HEK293 (cell line): ENCODE measurements at regions not wholly inside any gene's neighbourhood (a gene's known extent, or its start where the extent isn't known, plus 50 kb on each side); places are given as distances from the start of the nearest gene placed in this dataset.

Source experiments
- BCL11A ChIP-seq: fragments of 450-650 bp; formaldehyde crosslinking; IDR thresholded peaks from 2 replicates; pipeline ENCODE4 v1.5.1; 2016; ENCODE audit warnings: low read depth, missing biosample characterization, missing genetic modification characterization
- GFI1B ChIP-seq: fragments of 450-650 bp; formaldehyde crosslinking; IDR thresholded peaks from 2 replicates; pipeline ENCODE4 v1.5.1; 2016; ENCODE audit warnings: missing biosample characterization, missing genetic modification characterization
- GLIS1 ChIP-seq: fragments of 450-650 bp; formaldehyde crosslinking; IDR thresholded peaks from 2 replicates; pipeline ENCODE4 v1.5.1; 2016; ENCODE audit warnings: missing biosample characterization, missing genetic modification characterization
- KLF9 ChIP-seq: fragments of 450-650 bp; formaldehyde crosslinking; IDR thresholded peaks from 2 replicates; pipeline ENCODE4 v1.5.1; 2016; ENCODE audit warnings: missing biosample characterization, missing genetic modification characterization, low read depth
- TRIM28 ChIP-seq: IDR thresholded peaks from 2 replicates; pipeline ENCODE4 v1.6.1; 2011; ENCODE audit warnings: low read length, control low read depth, borderline replicate concordance
- ZBTB21 ChIP-seq: fragments of 450-650 bp; formaldehyde crosslinking; IDR thresholded peaks from 2 replicates; pipeline ENCODE4 v1.5.1; 2017; ENCODE audit warnings: missing biosample characterization, missing genetic modification characterization
- ZNF274 ChIP-seq, 2 experiments: fragments of 200-500 bp in 1 of 2; fragments of 450-650 bp in 1 of 2; sonication (Bioruptor generic) in 1 of 2; formaldehyde crosslinking in 1 of 2; IDR thresholded peaks; 2 replicates each; pipeline versions ENCODE4 v1.5.1 to v1.6.1; 2014 to 2016; ENCODE audit warnings: borderline replicate concordance in 1 of 2, inconsistent platforms in 1 of 2, low read length in 1 of 2, missing biosample characterization in 1 of 2, missing genetic modification characterization in 1 of 2
- ZNF521 ChIP-seq: fragments of 450-650 bp; formaldehyde crosslinking; IDR thresholded peaks from 2 replicates; pipeline ENCODE4 v1.5.1; 2017; ENCODE audit warnings: missing biosample characterization, mild to moderate bottlenecking, missing genetic modification characterization
- ZNF596 ChIP-seq: fragments of 450-650 bp; IDR thresholded peaks from 2 replicates; pipeline ENCODE4 v1.5.0; 2018; ENCODE audit warnings: missing biosample characterization, mild to moderate bottlenecking, missing genetic modification characterization, moderate library complexity
- ZNF837 ChIP-seq: fragments of 450-650 bp; formaldehyde crosslinking; IDR thresholded peaks from 2 replicates; pipeline ENCODE4 v1.5.1; 2016; ENCODE audit warnings: missing biosample characterization, missing genetic modification characterization
- TF ChIP-seq, protein P1 (sequence below): fragments of 450-650 bp; formaldehyde crosslinking; IDR thresholded peaks from 2 replicates; pipeline ENCODE4 v1.5.1; 2016; ENCODE audit warnings: missing biosample characterization, missing genetic modification characterization
- TF ChIP-seq, protein P2 (sequence below): fragments of 450-650 bp; formaldehyde crosslinking; IDR thresholded peaks from 2 replicates; pipeline ENCODE4 v1.5.1; 2016; ENCODE audit warnings: missing biosample characterization, missing genetic modification characterization

DNA sequence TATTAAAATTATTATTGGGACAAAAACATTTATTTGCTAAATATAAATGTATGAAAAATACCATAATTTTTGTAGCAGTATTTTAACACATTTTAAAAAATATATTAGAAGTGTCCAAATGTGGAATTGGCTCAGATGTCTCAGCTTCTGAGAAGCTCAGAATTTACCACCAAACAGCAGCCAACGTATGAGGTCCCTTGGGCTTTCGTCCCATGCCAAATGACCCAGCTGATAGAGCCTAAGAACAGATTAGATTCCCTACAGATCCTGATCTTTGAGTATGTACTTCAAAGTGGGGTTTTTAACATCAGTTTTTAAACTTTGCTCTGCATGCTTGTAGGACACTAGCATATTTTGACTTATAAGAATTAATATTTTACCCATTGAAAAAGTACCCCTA lies 77.3 kb upstream of the RPS23 start:
- TF ChIP-seq, protein P1, sequence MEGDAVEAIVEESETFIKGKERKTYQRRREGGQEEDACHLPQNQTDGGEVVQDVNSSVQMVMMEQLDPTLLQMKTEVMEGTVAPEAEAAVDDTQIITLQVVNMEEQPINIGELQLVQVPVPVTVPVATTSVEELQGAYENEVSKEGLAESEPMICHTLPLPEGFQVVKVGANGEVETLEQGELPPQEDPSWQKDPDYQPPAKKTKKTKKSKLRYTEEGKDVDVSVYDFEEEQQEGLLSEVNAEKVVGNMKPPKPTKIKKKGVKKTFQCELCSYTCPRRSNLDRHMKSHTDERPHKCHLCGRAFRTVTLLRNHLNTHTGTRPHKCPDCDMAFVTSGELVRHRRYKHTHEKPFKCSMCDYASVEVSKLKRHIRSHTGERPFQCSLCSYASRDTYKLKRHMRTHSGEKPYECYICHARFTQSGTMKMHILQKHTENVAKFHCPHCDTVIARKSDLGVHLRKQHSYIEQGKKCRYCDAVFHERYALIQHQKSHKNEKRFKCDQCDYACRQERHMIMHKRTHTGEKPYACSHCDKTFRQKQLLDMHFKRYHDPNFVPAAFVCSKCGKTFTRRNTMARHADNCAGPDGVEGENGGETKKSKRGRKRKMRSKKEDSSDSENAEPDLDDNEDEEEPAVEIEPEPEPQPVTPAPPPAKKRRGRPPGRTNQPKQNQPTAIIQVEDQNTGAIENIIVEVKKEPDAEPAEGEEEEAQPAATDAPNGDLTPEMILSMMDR (tag by site-specific recombination): no peak
- no peak for TF ChIP-seq ZNF596 (tag by site-specific recombination)
- no peak for TF ChIP-seq ZNF521 (tag by site-specific recombination)
- TF ChIP-seq ZBTB21: no peak
- no peak for TF ChIP-seq KLF9 (tag by site-specific recombination)
- TF ChIP-seq BCL11A (tag by site-specific recombination): no peak
- no peak for TF ChIP-seq ZNF837
- TF ChIP-seq, protein P2, sequence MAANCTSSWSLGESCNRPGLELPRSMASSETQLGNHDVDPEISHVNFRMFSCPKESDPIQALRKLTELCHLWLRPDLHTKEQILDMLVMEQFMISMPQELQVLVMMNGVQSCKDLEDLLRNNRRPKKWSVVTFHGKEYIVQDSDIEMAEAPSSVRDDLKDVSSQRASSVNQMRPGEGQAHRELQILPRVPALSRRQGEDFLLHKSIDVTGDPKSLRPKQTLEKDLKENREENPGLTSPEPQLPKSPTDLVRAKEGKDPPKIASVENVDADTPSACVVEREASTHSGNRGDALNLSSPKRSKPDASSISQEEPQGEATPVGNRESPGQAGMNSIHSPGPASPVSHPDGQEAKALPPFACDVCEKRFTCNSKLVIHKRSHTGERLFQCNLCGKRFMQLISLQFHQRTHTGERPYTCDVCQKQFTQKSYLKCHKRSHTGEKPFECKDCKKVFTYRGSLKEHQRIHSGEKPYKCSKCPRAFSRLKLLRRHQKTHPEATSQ (tag by site-specific recombination): no peak
- TF ChIP-seq ZNF274 (IDR thresholded peaks at IDR 0.05; ENCODE audit: low read length): no peak
- no peak for TF ChIP-seq ZNF274 (tag by site-specific recombination; IDR thresholded peaks at IDR 0.05; ENCODE audit: borderline replicate concordance)
- TF ChIP-seq GFI1B (tag by site-specific recombination): no peak
- no peak for TF ChIP-seq TRIM28
- TF ChIP-seq GLIS1 (tag by site-specific recombination): no peak
